Thyroid gland (tissue), 4 donors: ENCODE measurements at regions not wholly inside any gene's neighbourhood (a gene's known extent, or its start where the extent isn't known, plus 50 kb on each side); places are given as distances from the start of the nearest gene placed in this dataset.

Source experiments
- CTCF ChIP-seq, 6 experiments: fragments of 200-600 bp in 3 of 6; fragments of 450-650 bp in 3 of 6; sonication (generic) in 3 of 6; IDR thresholded peaks; one replicate each; pipeline ENCODE4 v1.5.1; 2016 to 2019; ENCODE audit warnings: antibody characterized with exemption in 6 of 6, mild to moderate bottlenecking in 2 of 6, inconsistent platforms in 1 of 6, moderate library complexity in 1 of 6
- POLR2A ChIP-seq, 2 donors: fragments of 450-650 bp; IDR thresholded peaks; one replicate each; pipeline ENCODE4 v1.6.1; 2017; ENCODE audit warnings: antibody characterized with exemption in 2 of 2, mild to moderate bottlenecking in 2 of 2, moderate library complexity in 1 of 2

GRCh38 chr12:83474369-83474768 lies 787.7 kb downstream of the TMTC2 start:
- TF ChIP-seq POLR2A (IDR thresholded peaks at IDR 0.05) = no peak
- TF ChIP-seq CTCF (IDR thresholded peaks at IDR 0.05) = no peak
